ENCODE measurements at regions not wholly inside any gene's neighbourhood (a gene's known extent, or its start where the extent isn't known, plus 50 kb on each side); places are given as distances from the start of the nearest gene placed in this dataset.

GRCh38 chr5:167837127-167837526, 454.3 kb upstream of the WWC1 start:
- no peak for DNase-seq (ENCODE audit: low read depth)
- Histone ChIP-seq H3K4me3 (ENCODE audit: low read depth, low read length) (no peak overlapping the region), H3K27me3 (ENCODE audit: control insufficient read depth, insufficient read depth, low read length) (no peaks in the 10 kb centered on the region), H3K36me3 (ENCODE audit: control insufficient read depth, insufficient read depth, low read length) (no peaks in the 10 kb centered on the region)
- no peak for TF ChIP-seq CTCF (IDR thresholded peaks at IDR 0.05; ENCODE audit: insufficient read depth, low read length, poor library complexity, severe bottlenecking)

- Histone ChIP-seq H3K36me3 (ENCODE audit: control insufficient read depth, insufficient read depth, low read length) (no peaks in the 10 kb centered on the region), H3K27me3 (ENCODE audit: control insufficient read depth, insufficient read depth, low read length) (no peaks in the 10 kb centered on the region), H3K4me3 (ENCODE audit: low read depth, low read length) (no peak overlapping the region)
- no peak for DNase-seq (ENCODE audit: low read depth)
- TF ChIP-seq CTCF (IDR thresholded peaks at IDR 0.05; ENCODE audit: insufficient read depth, low read length, poor library complexity, severe bottlenecking) = no peak
Observed at GRCh38 chr5:167839065-167839464, 452.4 kb upstream of the WWC1 start.

- no peaks in the 10 kb centered on the region for H3K27me3 ChIP-seq (ENCODE audit: control insufficient read depth, insufficient read depth, low read length)
- TF ChIP-seq CTCF (IDR thresholded peaks at IDR 0.05; ENCODE audit: insufficient read depth, low read length, poor library complexity, severe bottlenecking) = no peak
- no peaks in the 10 kb centered on the region for H3K36me3 ChIP-seq (ENCODE audit: control insufficient read depth, insufficient read depth, low read length)
- no peak overlapping the region for H3K4me3 ChIP-seq (ENCODE audit: low read depth, low read length)
- no peak for DNase-seq (ENCODE audit: low read depth)
Observed at GRCh38 chr5:167840527-167841130, 450.8 kb upstream of the WWC1 start.

- Histone ChIP-seq H3K27me3 (ENCODE audit: control insufficient read depth, insufficient read depth, low read length) (no peaks in the 10 kb centered on the region), H3K36me3 (ENCODE audit: control insufficient read depth, insufficient read depth, low read length) (no peaks in the 10 kb centered on the region), H3K4me3 (ENCODE audit: low read depth, low read length) (no peak overlapping the region)
- TF ChIP-seq CTCF (IDR thresholded peaks at IDR 0.05; ENCODE audit: insufficient read depth, low read length, poor library complexity, severe bottlenecking) = no peak
- DNase-seq (ENCODE audit: low read depth) = no peak
Observed at GRCh38 chr5:167843881-167844572, 447.4 kb upstream of the WWC1 start.

GRCh38 chr5:167845952-167846351, 445.5 kb upstream of the WWC1 start:
- H3K4me3 ChIP-seq (ENCODE audit: low read depth, low read length) = no peak overlapping the region
- no peaks in the 10 kb centered on the region for H3K36me3 ChIP-seq (ENCODE audit: control insufficient read depth, insufficient read depth, low read length)

More at GRCh38 chr5:167845952-167846351, 445.5 kb upstream of the WWC1 start:
- no peak for DNase-seq (ENCODE audit: low read depth)
- no peak for TF ChIP-seq CTCF (IDR thresholded peaks at IDR 0.05; ENCODE audit: insufficient read depth, low read length, poor library complexity, severe bottlenecking)
- no peaks in the 10 kb centered on the region for H3K27me3 ChIP-seq (ENCODE audit: control insufficient read depth, insufficient read depth, low read length)

Measured in kidney epithelial cell (primary cell).